GM23248 (cell line): ENCODE measurements at regions not wholly inside any gene's neighbourhood (a gene's known extent, or its start where the extent isn't known, plus 50 kb on each side); places are given as distances from the start of the nearest gene placed in this dataset.

Experiments used
- EZH2 ChIP-seq: fragments of 200-600 bp; sonication (generic); IDR thresholded peaks from 2 replicates; pipeline ENCODE4 v1.6.1; 2018; ENCODE audit warnings: antibody characterized with exemption, mild to moderate bottlenecking; ENCODE audit not compliant: insufficient read depth, poor library complexity, severe bottlenecking
- EZH2phosphoT487 ChIP-seq: fragments of 200-600 bp; sonication (generic); IDR thresholded peaks from 2 replicates; pipeline ENCODE4 v1.6.1; 2018; ENCODE audit warnings: antibody characterized with exemption, moderate library complexity, mild to moderate bottlenecking, low read depth; ENCODE audit not compliant: insufficient read depth

DNA sequence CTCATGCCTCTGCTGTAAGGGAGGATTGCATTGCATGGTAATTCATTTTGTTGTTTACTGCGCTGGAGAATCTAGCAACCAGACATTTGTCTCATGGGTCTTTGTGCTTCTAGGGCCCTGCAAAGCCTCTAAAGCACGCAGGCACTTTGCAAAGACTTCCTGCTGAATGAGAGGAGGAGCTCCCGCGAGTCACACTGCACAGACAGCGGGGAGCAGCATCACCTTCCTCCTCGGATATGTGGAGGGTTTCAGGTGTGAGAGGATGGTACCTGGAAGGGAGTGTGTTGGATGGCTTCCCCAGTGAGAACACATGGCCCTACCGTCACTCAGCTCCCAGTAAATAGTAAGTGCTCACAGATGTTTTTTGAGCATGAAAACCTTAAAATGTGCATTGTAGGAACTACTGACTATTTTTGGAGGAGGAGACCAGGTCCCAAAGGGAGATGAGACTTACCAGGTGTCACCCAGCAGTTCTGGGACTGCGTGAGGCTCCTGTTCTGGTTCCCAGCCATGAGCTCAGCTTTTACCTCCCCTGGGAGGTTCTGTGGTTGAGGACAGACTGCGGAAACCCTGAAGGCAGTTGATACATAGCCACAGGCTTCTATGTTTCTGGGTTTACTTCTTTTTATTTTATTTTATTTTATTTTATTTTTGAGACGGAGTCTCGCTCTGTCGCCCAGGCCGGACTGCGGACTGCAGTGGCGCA lies 278.0 kb downstream of the FGF9 start:
- TF ChIP-seq EZH2 (no peak), EZH2phosphoT487 (no peak)
